ENCODE measurements at regions not wholly inside any gene's neighbourhood (a gene's known extent, or its start where the extent isn't known, plus 50 kb on each side); places are given as distances from the start of the nearest gene placed in this dataset.

- no peak for TF ChIP-seq CTCF (IDR thresholded peaks at IDR 0.05; ENCODE audit: control insufficient read depth, extremely low read depth, insufficient read depth)
- no peak overlapping the region for H3K4me3 ChIP-seq (ENCODE audit: low read depth, low read length)
- no peak for DNase-seq (ENCODE audit: low read depth)
Measured at GRCh38 chr14:94998685-94999084, 158.6 kb downstream of the DICER1 start.

GRCh38 chr14:94998110-94998509 lies 159.2 kb downstream of the DICER1 start:
- no peak overlapping the region for H3K4me3 ChIP-seq (ENCODE audit: low read depth, low read length)
- no peak for DNase-seq (ENCODE audit: low read depth)
- no peak for TF ChIP-seq CTCF (IDR thresholded peaks at IDR 0.05; ENCODE audit: control insufficient read depth, extremely low read depth, insufficient read depth)

GRCh38 chr14:94995551-94995950 lies 161.8 kb downstream of the DICER1 start:
- H3K4me3 ChIP-seq (ENCODE audit: low read depth, low read length) = no peak overlapping the region
- no peak for TF ChIP-seq CTCF (IDR thresholded peaks at IDR 0.05; ENCODE audit: control insufficient read depth, extremely low read depth, insufficient read depth)
- DNase-seq (ENCODE audit: low read depth) = no peak

- H3K4me3 ChIP-seq (ENCODE audit: low read depth, low read length) = no peak overlapping the region
- no peak for DNase-seq (ENCODE audit: low read depth)
- TF ChIP-seq CTCF (IDR thresholded peaks at IDR 0.05; ENCODE audit: control insufficient read depth, extremely low read depth, insufficient read depth) = no peak
Measured at GRCh38 chr14:94994245-94994644, 163.1 kb downstream of the DICER1 start.

GRCh38 chr14:94992046-94992445 lies 165.3 kb downstream of the DICER1 start:
- H3K4me3 ChIP-seq (ENCODE audit: low read depth, low read length) = no peak overlapping the region
- TF ChIP-seq CTCF (IDR thresholded peaks at IDR 0.05; ENCODE audit: control insufficient read depth, extremely low read depth, insufficient read depth) = no peak
- no peak for DNase-seq (ENCODE audit: low read depth)

- H3K4me3 ChIP-seq (ENCODE audit: low read depth, low read length) = no peak overlapping the region
- no peak for TF ChIP-seq CTCF (IDR thresholded peaks at IDR 0.05; ENCODE audit: control insufficient read depth, extremely low read depth, insufficient read depth)
- no peak for DNase-seq (ENCODE audit: low read depth)
Measured at GRCh38 chr14:94989946-94990345, 167.4 kb downstream of the DICER1 start.

- H3K4me3 ChIP-seq (ENCODE audit: low read depth, low read length) = no peak overlapping the region
- TF ChIP-seq CTCF (IDR thresholded peaks at IDR 0.05; ENCODE audit: control insufficient read depth, extremely low read depth, insufficient read depth) = no peak
- no peak for DNase-seq (ENCODE audit: low read depth)
Measured at GRCh38 chr14:94989417-94989816, 167.9 kb downstream of the DICER1 start.

Measured in LNCaP clone FGC (cell line).